Panc1 (cell line): ENCODE measurements at regions not wholly inside any gene's neighbourhood (a gene's known extent, or its start where the extent isn't known, plus 50 kb on each side); places are given as distances from the start of the nearest gene placed in this dataset.

Source experiments
- ATAC-seq: fragments of 200-7000 bp; cut with Tn5 transposase; 2 replicates; pipeline ENCODE4 v1.9.1; 2020; ENCODE audit warnings: mild to moderate bottlenecking, moderate library complexity
- BruUV-seq: library from RNA; stranded (reverse); fragments of 400-500 nt; replicated peaks from 2 replicates; lab custom pipeline; 2021; lab: Mats Ljungman, UMichigan
- CTCF ChIA-PET: fragments of 300-600 bp; sonication (Branson Sonifier 250); formaldehyde crosslinking; loops from one replicate; lab custom pipeline; 2022; ENCODE audit warnings: antibody characterized with exemption; lab: Charles Lee
- POLR2A ChIA-PET: fragments of 300-600 bp; sonication (Branson Sonifier 250); formaldehyde crosslinking; loops from one replicate; lab custom pipeline; 2022; ENCODE audit warnings: antibody characterized with exemption; lab: Charles Lee
- DNase-seq: peaks from one replicate; pipeline ENCODE4 v3.0.0-alpha.2; 2010; ENCODE audit warnings: low read depth, low spot score
- H3K27ac ChIP-seq: 2 replicates; pipeline ENCODE4 v1.5.1; 2011; ENCODE audit warnings: mild to moderate bottlenecking, low read length, inconsistent platforms
- H3K27me3 ChIP-seq: fragments of 200-500 bp; sonication (Bioruptor generic); 2 replicates; pipeline ENCODE4 v1.6.0; 2014; ENCODE audit warnings: low read length, inconsistent platforms; ENCODE audit not compliant: control insufficient read depth, insufficient read depth
- H3K36me3 ChIP-seq: fragments of 200-500 bp; sonication (Bioruptor generic); 2 replicates; pipeline ENCODE4 v1.5.1; 2014; ENCODE audit warnings: inconsistent platforms, mild to moderate bottlenecking, low read length, moderate library complexity; ENCODE audit not compliant: control insufficient read depth, insufficient read depth
- H3K4me1 ChIP-seq: 2 replicates; pipeline ENCODE4 v1.5.1; 2011; ENCODE audit warnings: inconsistent platforms, mild to moderate bottlenecking, low read length, moderate library complexity; ENCODE audit not compliant: control insufficient read depth, insufficient read depth
- H3K4me3 ChIP-seq, 2 experiments: 2 replicates each; pipeline ENCODE4 v1.5.1; 2011 to 2012; ENCODE audit warnings: low read depth in 2 of 2, low read length in 2 of 2, mild to moderate bottlenecking in 2 of 2, inconsistent platforms in 1 of 2, moderate library complexity in 1 of 2
- H3K9me3 ChIP-seq: fragments of 200-500 bp; sonication (Bioruptor generic); 2 replicates; pipeline ENCODE4 v1.5.1; 2014; ENCODE audit warnings: low read depth, mild to moderate bottlenecking, inconsistent platforms, low read length, moderate library complexity; ENCODE audit not compliant: control insufficient read depth, insufficient read depth
- POLR2AphosphoS5 ChIP-seq: IDR thresholded peaks from 2 replicates; pipeline ENCODE4 v1.6.1; 2012; ENCODE audit warnings: mild to moderate bottlenecking, low read depth, low read length, moderate library complexity
- SIN3A ChIP-seq: IDR thresholded peaks from 2 replicates; pipeline ENCODE4 v1.6.1; 2012; ENCODE audit warnings: low read depth, mild to moderate bottlenecking, low read length, moderate library complexity, borderline replicate concordance; ENCODE audit not compliant: insufficient read depth
- TCF7L2 ChIP-seq: IDR thresholded peaks from 2 replicates; pipeline ENCODE4 v1.6.1; 2011; ENCODE audit warnings: mild to moderate bottlenecking, low read depth, low read length, inconsistent platforms
- in situ Hi-C: cut with HindIII; loops from 2 replicates; pipeline ENCODE4 v1.10.0; 2016; ENCODE audit warnings: low sequenced_read_pairs, low pct_unique_long_range_greater_than_20kb
- intact Hi-C: fragments of 100-400 bp; cut with micrococcal nuclease; formaldehyde crosslinking; loops from one replicate; pipeline ENCODE4 v1.10.0; 2022; ENCODE audit not compliant: unreplicated experiment
- TF ChIP-seq, protein P1 (sequence below): fragments of 450-650 bp; IDR thresholded peaks from 2 replicates; pipeline ENCODE4 v1.5.1; 2017; ENCODE audit warnings: mild to moderate bottlenecking
- TF ChIP-seq, protein P2 (sequence below), 2 experiments: IDR thresholded peaks; 2 replicates each; pipeline ENCODE4 v1.6.1; 2011 to 2012; ENCODE audit warnings: low read depth in 2 of 2, control low read depth in 1 of 2, low read length in 1 of 2, mild to moderate bottlenecking in 1 of 2, moderate library complexity in 1 of 2; ENCODE audit not compliant: insufficient read depth in 1 of 2

DNA sequence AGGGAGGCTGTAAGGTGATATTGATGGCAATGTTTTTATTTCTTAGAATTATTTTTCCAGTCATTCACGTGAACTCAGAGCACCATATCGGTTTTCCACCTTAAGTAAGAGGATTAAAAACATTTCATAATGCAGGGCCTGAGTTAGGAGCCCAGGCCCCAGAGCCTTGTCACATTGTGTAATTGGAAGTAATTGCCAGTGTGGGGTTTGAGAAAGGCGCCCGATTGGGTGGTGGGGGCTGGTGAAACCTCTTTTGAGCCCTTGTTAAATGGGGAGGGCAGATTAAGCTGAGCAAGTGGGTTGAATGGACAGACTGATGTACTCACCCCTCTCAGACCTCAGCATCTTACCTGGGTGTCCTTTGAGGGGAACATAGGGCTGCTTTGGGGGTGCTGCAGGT is 116.7 kb upstream of the PITX1 start:
- ChIA-PET POLR2A (no interaction called here), CTCF (no interaction called here)
- no peak overlapping the region for H3K27ac ChIP-seq
- H3K36me3 ChIP-seq, result no peaks in the 10 kb centered on the region
- H3K4me1 ChIP-seq, result no peaks in the 10 kb centered on the region
- H3K4me3 ChIP-seq, result no peak overlapping the region
- no TSS peak for BruUV-seq
- TF ChIP-seq, protein P1, sequence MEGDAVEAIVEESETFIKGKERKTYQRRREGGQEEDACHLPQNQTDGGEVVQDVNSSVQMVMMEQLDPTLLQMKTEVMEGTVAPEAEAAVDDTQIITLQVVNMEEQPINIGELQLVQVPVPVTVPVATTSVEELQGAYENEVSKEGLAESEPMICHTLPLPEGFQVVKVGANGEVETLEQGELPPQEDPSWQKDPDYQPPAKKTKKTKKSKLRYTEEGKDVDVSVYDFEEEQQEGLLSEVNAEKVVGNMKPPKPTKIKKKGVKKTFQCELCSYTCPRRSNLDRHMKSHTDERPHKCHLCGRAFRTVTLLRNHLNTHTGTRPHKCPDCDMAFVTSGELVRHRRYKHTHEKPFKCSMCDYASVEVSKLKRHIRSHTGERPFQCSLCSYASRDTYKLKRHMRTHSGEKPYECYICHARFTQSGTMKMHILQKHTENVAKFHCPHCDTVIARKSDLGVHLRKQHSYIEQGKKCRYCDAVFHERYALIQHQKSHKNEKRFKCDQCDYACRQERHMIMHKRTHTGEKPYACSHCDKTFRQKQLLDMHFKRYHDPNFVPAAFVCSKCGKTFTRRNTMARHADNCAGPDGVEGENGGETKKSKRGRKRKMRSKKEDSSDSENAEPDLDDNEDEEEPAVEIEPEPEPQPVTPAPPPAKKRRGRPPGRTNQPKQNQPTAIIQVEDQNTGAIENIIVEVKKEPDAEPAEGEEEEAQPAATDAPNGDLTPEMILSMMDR, result no peak
- TF ChIP-seq TCF7L2 (no peak), SIN3A (no peak), POLR2AphosphoS5 (no peak)
- TF ChIP-seq, protein P2, sequence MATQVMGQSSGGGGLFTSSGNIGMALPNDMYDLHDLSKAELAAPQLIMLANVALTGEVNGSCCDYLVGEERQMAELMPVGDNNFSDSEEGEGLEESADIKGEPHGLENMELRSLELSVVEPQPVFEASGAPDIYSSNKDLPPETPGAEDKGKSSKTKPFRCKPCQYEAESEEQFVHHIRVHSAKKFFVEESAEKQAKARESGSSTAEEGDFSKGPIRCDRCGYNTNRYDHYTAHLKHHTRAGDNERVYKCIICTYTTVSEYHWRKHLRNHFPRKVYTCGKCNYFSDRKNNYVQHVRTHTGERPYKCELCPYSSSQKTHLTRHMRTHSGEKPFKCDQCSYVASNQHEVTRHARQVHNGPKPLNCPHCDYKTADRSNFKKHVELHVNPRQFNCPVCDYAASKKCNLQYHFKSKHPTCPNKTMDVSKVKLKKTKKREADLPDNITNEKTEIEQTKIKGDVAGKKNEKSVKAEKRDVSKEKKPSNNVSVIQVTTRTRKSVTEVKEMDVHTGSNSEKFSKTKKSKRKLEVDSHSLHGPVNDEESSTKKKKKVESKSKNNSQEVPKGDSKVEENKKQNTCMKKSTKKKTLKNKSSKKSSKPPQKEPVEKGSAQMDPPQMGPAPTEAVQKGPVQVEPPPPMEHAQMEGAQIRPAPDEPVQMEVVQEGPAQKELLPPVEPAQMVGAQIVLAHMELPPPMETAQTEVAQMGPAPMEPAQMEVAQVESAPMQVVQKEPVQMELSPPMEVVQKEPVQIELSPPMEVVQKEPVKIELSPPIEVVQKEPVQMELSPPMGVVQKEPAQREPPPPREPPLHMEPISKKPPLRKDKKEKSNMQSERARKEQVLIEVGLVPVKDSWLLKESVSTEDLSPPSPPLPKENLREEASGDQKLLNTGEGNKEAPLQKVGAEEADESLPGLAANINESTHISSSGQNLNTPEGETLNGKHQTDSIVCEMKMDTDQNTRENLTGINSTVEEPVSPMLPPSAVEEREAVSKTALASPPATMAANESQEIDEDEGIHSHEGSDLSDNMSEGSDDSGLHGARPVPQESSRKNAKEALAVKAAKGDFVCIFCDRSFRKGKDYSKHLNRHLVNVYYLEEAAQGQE (IDR thresholded peaks at IDR 0.05; ENCODE audit: insufficient read depth in 1 of 2, low read depth in 2 of 2, low read length in 1 of 2), result no peak
- intact Hi-C loops, result no loop called here
- ATAC-seq (no peak), DNase-seq (no peak)
- in situ Hi-C loops, result no loop called here
- no peaks in the 10 kb centered on the region for H3K9me3 ChIP-seq
- H3K27me3 ChIP-seq, result peaks cover 5% of the 10 kb centered on the region; the same call in 1 of the 2 replicates

DNA sequence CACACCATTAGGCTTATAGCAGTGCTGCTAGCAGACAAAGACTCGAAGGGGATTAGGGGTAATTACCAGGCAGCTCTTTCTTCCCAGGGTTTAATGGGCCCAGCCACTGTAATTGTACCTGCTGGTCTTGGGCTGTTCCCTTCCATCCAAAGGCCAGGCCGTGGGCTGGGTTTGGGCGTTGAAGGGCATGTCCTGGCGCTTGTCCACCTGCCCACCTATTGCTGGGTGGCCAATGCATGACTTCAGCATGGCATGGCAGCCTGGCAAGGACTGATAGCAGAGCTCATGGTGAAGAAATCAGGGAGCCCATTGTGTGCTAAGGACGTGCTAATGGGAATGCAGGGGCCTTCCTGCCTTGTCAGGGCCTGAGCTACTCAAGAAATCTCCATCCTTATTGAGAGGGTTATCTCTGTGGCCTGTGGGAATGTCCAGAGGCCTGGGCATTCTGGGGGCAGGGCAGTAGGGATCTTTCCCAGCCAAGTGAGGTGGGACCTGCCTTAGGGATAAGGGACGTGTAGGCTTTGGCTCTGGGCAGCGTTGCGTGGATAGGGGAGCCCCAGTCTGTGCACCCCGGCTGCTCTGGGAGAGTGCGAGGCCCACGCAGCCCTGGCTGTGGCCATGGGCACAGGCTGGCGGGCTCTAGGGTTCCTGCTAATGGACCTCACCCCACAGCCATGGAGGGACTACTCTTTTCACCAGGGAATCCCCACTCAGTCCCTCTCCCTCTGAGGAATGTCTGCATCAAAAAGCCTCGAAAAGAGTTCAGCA is 116.1 kb upstream of the PITX1 start:
- Histone ChIP-seq H3K27ac (no peak overlapping the region), H3K36me3 (no peaks in the 10 kb centered on the region), H3K9me3 (no peaks in the 10 kb centered on the region), H3K4me1 (no peaks in the 10 kb centered on the region), H3K27me3 (peaks cover 7% of the 10 kb centered on the region; the same call in 1 of the 2 replicates), H3K4me3 (no peak overlapping the region)
- ChIA-PET POLR2A (no interaction called here), CTCF (no interaction called here)
- in situ Hi-C loops (no loop called here), intact Hi-C loops (no loop called here)
- ATAC-seq (no peak), DNase-seq (no peak)
- TF ChIP-seq TCF7L2, result no peak
- TF ChIP-seq POLR2AphosphoS5, result no peak
- TF ChIP-seq SIN3A, result no peak
- TF ChIP-seq, protein P1, result no peak
- TF ChIP-seq, protein P2 (IDR thresholded peaks at IDR 0.05; ENCODE audit: insufficient read depth in 1 of 2, low read depth in 2 of 2, low read length in 1 of 2), result no peak
- no TSS peak for BruUV-seq
